Activated CD4-positive, alpha-beta T cell treated with anti-CD3 and anti-CD28 coated beads, Interleukin-2, amount 10 ng/mL, durations not matched to agents 7 days and 5 days (primary cell): ENCODE measurements at regions not wholly inside any gene's neighbourhood (a gene's known extent, or its start where the extent isn't known, plus 50 kb on each side); places are given as distances from the start of the nearest gene placed in this dataset.
"Not testable (repeated sequence)": the region's sequence is repeated elsewhere in the genome, so short reads cannot be mapped to it uniquely, and the experiment has no call there.

Experiments
- CTCF ChIA-PET: fragments of 350-600 bp; sonication (Branson Sonifier 250); formaldehyde crosslinking; loops from one replicate; lab custom pipeline; 2021; ENCODE audit warnings: antibody characterized with exemption; lab: Charles Lee
- POLR2A ChIA-PET: fragments of 350-600 bp; sonication (Branson Sonifier 250); formaldehyde crosslinking; loops from one replicate; lab custom pipeline; 2021; ENCODE audit warnings: antibody characterized with exemption; lab: Charles Lee
- DNase-seq: peaks from one replicate; pipeline ENCODE4 v3.0.0-alpha.2; 2020
- H3K27ac Mint-ChIP-seq: one replicate; pipeline ENCODE4 v1.8.0; 2021; ENCODE audit warnings: mild to moderate bottlenecking, moderate library complexity, mixed read lengths
- H3K27me3 Mint-ChIP-seq: one replicate; pipeline ENCODE4 v1.8.0; 2021; ENCODE audit warnings: mixed read lengths
- H3K36me3 Mint-ChIP-seq: one replicate; pipeline ENCODE4 v1.8.0; 2021; ENCODE audit warnings: low read depth, mixed read lengths
- H3K4me1 Mint-ChIP-seq: one replicate; pipeline ENCODE4 v1.8.0; 2021; ENCODE audit warnings: mixed read lengths
- H3K4me3 Mint-ChIP-seq: one replicate; pipeline ENCODE4 v1.8.0; 2021; ENCODE audit warnings: mild to moderate bottlenecking, moderate library complexity, mixed read lengths
- H3K9me3 Mint-ChIP-seq: one replicate; pipeline ENCODE4 v1.8.0; 2021; ENCODE audit warnings: mixed read lengths

- DNase-seq, result no peak
- H3K36me3 Mint-ChIP-seq, result no peaks in the 10 kb centered on the region
- H3K9me3 Mint-ChIP-seq, result no peaks in the 10 kb centered on the region
- ChIA-PET CTCF (no interaction called here), POLR2A (no interaction called here)
- H3K4me1 Mint-ChIP-seq, result no peaks in the 10 kb centered on the region
- no peak overlapping the region for H3K27ac Mint-ChIP-seq
- no peak overlapping the region for H3K4me3 Mint-ChIP-seq
- no peaks in the 10 kb centered on the region for H3K27me3 Mint-ChIP-seq
These were observed 381.4 kb upstream of the ONECUT1 start for GRCh38 chr15:53171571-53171970.

- H3K9me3 Mint-ChIP-seq, result no peaks in the 10 kb centered on the region
- H3K36me3 Mint-ChIP-seq, result no peaks in the 10 kb centered on the region
- DNase-seq, result no peak
- H3K27ac Mint-ChIP-seq, result no peak overlapping the region
- ChIA-PET CTCF (no interaction called here), POLR2A (no interaction called here)
- no peaks in the 10 kb centered on the region for H3K4me1 Mint-ChIP-seq
- no peaks in the 10 kb centered on the region for H3K27me3 Mint-ChIP-seq
- no peak overlapping the region for H3K4me3 Mint-ChIP-seq
These were observed 376.6 kb upstream of the ONECUT1 start for GRCh38 chr15:53166684-53167201.

DNA sequence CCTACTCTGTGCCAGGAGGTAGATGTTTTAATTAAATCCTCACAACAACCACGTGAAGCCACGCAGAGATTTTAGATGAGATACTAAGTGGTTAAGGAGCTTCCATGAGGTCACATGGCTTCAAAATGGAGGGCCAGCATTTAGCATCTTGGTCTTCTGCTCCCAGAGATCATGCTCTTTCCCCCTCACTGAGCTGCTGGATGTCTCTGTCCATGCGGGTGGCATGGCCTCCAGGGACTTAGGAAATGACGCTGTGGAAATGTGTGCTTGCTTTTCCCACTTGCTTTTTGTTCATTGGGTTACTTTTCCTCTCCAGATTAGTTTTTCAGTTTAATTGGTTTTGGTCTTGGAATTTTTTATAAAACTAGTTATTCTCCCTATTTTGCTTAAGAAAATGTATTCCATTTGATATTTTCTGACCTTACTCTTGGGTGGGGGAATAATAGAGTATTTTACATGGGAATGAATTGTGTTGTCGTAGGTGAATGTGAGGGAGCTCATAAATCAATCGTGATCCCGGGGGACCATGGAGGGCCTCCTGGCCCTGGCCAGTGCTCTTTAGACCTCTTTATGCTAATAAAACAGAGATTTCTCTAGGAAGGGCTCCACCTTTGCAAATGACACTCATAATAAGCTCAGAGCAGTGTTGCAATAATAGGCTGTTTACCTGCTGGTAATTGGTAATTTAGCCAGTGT is 376.0 kb upstream of the ONECUT1 start:
- Mint-ChIP-seq H3K27me3 (no peaks in the 10 kb centered on the region), H3K9me3 (no peaks in the 10 kb centered on the region), H3K27ac (no peak overlapping the region), H3K4me1 (no peaks in the 10 kb centered on the region), H3K4me3 (no peak overlapping the region), H3K36me3 (no peaks in the 10 kb centered on the region)
- no peak for DNase-seq
- ChIA-PET CTCF (no interaction called here), POLR2A (no interaction called here)

GRCh38 chr15:53160092-53160704 is 370.1 kb upstream of the ONECUT1 start:
- Mint-ChIP-seq H3K4me1 (no peaks in the 10 kb centered on the region), H3K9me3 (no peaks in the 10 kb centered on the region), H3K4me3 (no peak overlapping the region), H3K36me3 (no peaks in the 10 kb centered on the region), H3K27ac (no peak overlapping the region), H3K27me3 (no peaks in the 10 kb centered on the region)
- ChIA-PET POLR2A (no interaction called here), CTCF (no interaction called here)
- DNase-seq, result no peak

DNA sequence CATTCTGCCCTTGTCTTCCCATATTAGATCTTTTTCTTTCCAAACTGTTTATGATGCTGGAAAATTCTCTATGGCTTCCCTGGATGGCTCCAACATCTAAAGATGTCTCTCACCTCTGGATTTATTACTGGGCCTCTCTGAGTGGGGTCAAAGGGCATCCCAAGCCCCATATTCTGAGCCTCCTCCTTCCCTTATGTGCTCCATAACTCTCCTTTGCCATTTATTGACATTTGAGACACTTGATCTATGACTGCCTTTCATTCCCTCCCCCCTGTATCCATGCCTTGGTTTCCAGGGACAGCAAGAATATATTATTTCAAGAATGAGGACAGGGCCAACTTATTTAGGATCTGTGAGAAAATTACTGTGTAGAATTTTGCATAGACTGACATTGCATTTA is 369.3 kb upstream of the ONECUT1 start:
- POLR2A ChIA-PET, result no interaction called here

DNA sequence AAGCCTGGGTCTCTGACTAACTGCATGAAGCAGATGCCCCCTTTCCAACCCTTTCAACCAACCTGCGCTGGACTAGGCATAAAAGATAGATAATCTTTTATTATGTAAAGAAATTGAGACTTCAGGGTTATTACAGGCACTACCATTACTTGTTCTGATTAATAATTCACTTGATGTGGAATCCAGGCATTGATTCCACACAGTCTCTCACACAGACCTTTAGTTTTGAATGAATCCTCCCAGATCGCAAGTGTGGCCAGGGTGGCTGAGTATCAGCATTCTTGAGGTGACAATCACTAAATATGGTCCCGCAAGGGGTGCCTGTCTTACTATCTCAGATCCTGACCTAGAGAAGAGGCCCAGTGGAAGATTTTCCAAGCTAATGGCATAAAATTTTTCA is 368.9 kb upstream of the ONECUT1 start:
- H3K4me1 Mint-ChIP-seq, result no peaks in the 10 kb centered on the region
- H3K27me3 Mint-ChIP-seq, result no peaks in the 10 kb centered on the region
- ChIA-PET POLR2A (no interaction called here), CTCF (no interaction called here)
- no peaks in the 10 kb centered on the region for H3K36me3 Mint-ChIP-seq
- peaks cover 2% of the 10 kb centered on the region for H3K9me3 Mint-ChIP-seq
- no peak overlapping the region for H3K4me3 Mint-ChIP-seq
- no peak overlapping the region for H3K27ac Mint-ChIP-seq
- DNase-seq, result no peak

More for the DNA sequence above, 369.3 kb upstream of the ONECUT1 start:
- Mint-ChIP-seq H3K9me3 (peaks cover 2% of the 10 kb centered on the region), H3K36me3 (no peaks in the 10 kb centered on the region), H3K27ac (no peak overlapping the region), H3K27me3 (no peaks in the 10 kb centered on the region), H3K4me3 (no peak overlapping the region), H3K4me1 (no peaks in the 10 kb centered on the region)
- CTCF ChIA-PET, result no interaction called here
- no peak for DNase-seq

DNA sequence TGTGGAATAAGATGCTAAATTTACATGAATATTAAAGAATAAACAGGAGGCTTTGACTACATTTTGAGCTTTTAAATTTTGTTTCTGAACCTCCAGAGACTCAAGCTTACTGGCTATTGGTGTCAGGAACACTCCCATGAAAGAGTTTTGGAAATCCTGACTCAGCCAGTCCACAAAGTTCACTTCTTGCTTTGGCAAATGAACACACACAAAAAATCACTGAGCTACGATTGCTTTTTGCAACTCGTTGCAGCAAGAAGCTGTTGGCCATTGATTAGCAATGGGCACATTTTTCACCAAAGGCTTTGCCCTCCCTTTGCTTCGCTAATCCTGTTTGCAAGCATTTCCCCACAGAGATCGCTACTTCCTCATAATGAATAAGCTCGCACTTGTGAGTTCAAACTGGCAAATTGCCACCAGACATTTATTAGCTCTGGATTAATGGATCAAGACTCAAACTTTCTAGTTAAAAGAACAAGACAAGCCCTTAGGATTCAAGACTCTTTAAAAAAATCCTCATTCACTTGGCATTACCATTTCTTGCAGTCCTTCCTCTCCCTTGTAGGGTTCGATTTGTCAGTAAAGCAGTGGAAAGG is 343.2 kb upstream of the ONECUT1 start:
- H3K27me3 Mint-ChIP-seq, result no peaks in the 10 kb centered on the region
- H3K36me3 Mint-ChIP-seq, result no peaks in the 10 kb centered on the region
- H3K27ac Mint-ChIP-seq, result no peak overlapping the region
- POLR2A ChIA-PET, result no interaction called here
- H3K4me1 Mint-ChIP-seq, result no peaks in the 10 kb centered on the region
- no peaks in the 10 kb centered on the region for H3K9me3 Mint-ChIP-seq
- no peak for DNase-seq
- no peak overlapping the region for H3K4me3 Mint-ChIP-seq
- CTCF ChIA-PET, result no interaction called here

DNA sequence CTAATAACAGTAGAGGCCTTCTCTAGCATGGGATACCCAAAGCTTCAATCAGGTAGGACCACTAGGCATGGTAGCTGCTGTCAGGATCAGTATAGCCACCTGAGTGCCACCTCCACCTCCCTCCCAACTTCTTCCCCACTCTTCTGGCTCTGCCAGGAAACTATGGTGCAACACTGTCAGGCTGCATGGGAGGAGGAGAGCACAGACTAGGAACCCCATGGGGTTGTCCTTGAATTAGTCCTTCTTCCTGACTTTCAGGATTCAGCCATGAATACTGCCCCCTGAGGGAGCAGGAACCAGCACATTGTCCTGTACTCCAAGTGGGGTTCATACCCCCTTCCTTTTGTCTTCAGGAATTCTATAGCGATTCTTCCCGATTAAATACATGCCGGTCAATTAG is 340.8 kb upstream of the ONECUT1 start:
- no peaks in the 10 kb centered on the region for H3K4me1 Mint-ChIP-seq
- no peaks in the 10 kb centered on the region for H3K9me3 Mint-ChIP-seq
- H3K27me3 Mint-ChIP-seq, result no peaks in the 10 kb centered on the region
- no peaks in the 10 kb centered on the region for H3K36me3 Mint-ChIP-seq
- no peak overlapping the region for H3K4me3 Mint-ChIP-seq
- CTCF ChIA-PET, result no interaction called here
- no peak for DNase-seq
- H3K27ac Mint-ChIP-seq, result no peak overlapping the region
- POLR2A ChIA-PET, result no interaction called here

DNA sequence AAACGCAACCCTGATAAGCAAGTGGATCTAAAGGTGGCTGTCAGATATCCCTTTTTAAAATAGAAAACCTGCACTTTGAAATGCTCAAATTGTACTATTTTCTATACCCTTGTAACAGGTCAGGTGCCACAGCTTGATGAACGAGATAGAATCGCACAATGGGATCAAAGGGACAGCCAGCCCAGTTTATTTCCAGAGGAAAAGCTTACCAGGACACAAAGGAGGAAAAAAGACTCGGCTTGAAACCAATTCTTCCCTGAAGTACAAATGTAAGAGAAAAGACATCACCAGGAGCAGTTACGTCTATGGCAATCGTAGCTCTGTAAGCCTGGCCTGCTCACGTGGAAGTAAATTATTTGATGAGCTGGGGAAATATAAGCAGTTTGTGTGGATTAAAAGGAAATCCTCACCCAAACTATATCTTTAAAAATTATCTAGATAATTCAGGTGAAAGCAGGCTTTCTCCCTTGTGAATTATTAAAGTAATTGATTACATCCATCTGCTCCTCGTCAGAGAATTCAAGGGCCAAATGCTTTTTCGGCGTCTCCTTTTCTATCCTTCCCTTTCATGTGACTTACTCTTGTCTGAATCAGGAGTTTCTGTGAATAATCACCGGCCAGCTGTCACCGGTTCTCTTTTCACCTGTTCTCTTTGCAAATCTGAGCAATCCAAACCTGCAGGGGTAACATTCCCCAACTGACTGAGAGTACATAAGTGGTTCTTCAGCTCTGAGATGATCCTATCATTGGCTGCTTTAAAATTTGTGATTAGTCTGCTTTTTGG is 339.2 kb upstream of the ONECUT1 start:
- no peak for DNase-seq
- no peaks in the 10 kb centered on the region for H3K9me3 Mint-ChIP-seq
- H3K4me3 Mint-ChIP-seq, result no peak overlapping the region
- H3K27ac Mint-ChIP-seq, result no peak overlapping the region
- H3K36me3 Mint-ChIP-seq, result no peaks in the 10 kb centered on the region
- CTCF ChIA-PET, result interaction anchor here (1.2 kb wide), 1 partner anchor 18 kb away, joined by 3 read pairs; no protein-coding TSS in a partner anchor
- POLR2A ChIA-PET, result no interaction called here
- H3K27me3 Mint-ChIP-seq, result no peaks in the 10 kb centered on the region
- H3K4me1 Mint-ChIP-seq, result no peaks in the 10 kb centered on the region

DNA sequence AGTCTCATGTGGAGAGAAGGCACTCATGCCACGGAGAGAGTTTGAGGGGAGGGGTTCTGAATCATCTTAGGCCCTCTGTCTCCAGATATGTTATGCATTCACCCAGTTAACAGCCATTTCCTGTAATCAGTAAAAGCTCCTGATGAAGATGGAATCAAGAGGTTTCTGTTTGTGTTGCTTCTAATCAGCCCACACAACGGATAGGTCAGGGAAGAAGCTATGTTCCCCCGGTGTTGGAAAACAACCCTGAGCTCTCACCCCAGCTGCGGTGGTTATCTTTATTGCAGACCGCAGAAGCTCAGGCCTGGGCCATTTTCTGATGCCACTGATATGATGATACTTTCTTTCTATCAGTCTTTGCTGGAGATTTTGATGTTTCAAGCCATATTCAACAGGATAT is 338.5 kb upstream of the ONECUT1 start:
- no peaks in the 10 kb centered on the region for H3K36me3 Mint-ChIP-seq
- ChIA-PET CTCF (interaction anchor here (1.2 kb wide), 1 partner anchor 18 kb away, joined by 3 read pairs; no protein-coding TSS in a partner anchor), POLR2A (no interaction called here)
- H3K27ac Mint-ChIP-seq, result no peak overlapping the region
- no peaks in the 10 kb centered on the region for H3K4me1 Mint-ChIP-seq
- no peak for DNase-seq
- H3K9me3 Mint-ChIP-seq, result no peaks in the 10 kb centered on the region
- H3K4me3 Mint-ChIP-seq, result no peak overlapping the region
- H3K27me3 Mint-ChIP-seq, result no peaks in the 10 kb centered on the region

DNA sequence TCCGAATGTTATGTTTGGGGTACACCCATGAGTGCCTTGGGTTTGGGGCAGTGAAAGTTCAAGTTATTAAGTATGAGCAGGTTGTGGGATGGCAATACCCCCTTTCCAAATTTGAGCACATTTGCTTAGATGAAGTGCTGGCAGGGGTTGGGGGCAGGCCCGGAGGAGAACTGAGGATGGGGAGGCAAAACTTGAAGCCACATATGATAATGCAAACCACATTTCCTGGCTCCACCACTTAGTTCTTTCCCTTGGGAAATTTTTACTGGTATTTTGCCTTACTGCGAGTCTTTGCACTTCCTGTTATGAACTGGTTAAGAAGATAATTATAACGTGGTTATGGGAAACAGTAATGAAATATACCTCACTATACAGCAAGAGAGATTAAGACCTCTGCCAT is 336.0 kb upstream of the ONECUT1 start:
- Mint-ChIP-seq H3K27me3 (no peaks in the 10 kb centered on the region), H3K36me3 (no peaks in the 10 kb centered on the region), H3K4me1 (no peaks in the 10 kb centered on the region), H3K4me3 (no peak overlapping the region), H3K9me3 (no peaks in the 10 kb centered on the region), H3K27ac (no peak overlapping the region)
- POLR2A ChIA-PET, result no interaction called here
- CTCF ChIA-PET, result no interaction called here
- DNase-seq, result no peak

DNA sequence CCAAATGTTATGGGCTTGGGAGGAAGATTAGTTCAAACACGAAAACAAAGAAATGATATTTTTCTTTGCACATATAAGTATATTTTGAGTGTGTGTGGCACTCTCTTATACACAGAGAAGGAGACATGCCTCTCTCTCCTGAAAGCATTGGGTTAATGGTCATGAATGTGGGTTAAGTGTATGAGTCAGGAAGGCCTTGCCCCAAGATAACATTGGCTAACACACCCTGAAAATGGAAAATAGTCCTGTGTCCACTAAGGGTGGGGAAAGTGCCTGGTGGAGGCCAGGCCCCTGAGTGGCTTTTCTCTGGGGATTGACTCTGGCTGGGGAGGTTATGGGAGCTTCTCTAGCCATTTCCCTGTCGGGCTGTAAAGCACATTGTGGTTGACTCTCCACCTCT is 332.7 kb upstream of the ONECUT1 start:
- no peaks in the 10 kb centered on the region for H3K4me1 Mint-ChIP-seq
- H3K27ac Mint-ChIP-seq, result no peak overlapping the region
- ChIA-PET POLR2A (no interaction called here), CTCF (no interaction called here)
- H3K36me3 Mint-ChIP-seq, result no peaks in the 10 kb centered on the region
- no peaks in the 10 kb centered on the region for H3K9me3 Mint-ChIP-seq
- no peak overlapping the region for H3K4me3 Mint-ChIP-seq
- no peaks in the 10 kb centered on the region for H3K27me3 Mint-ChIP-seq
- no peak for DNase-seq

DNA sequence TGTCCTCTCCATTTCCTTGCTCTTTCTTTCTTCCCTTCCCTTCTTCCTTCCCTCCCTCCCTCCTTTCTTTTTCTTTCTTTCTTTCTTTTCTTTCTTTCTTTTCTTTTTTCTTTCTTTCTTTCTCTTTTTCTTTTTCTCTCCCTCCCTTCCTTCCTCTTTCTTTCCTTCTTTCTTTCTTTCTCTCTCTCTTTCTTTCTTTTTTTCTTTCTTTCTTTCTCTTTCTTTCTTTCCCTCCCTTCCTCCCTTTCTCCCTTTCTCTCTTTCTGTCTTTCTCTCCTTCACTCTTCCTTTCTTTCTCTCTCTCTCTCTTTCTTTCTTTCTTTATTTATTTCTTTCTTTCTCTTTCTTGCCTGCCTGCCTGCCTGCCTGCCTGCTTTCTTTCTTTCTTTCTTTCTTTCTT is 326.8 kb upstream of the ONECUT1 start:
- POLR2A ChIA-PET, H3K4me1 Mint-ChIP-seq, H3K27me3 Mint-ChIP-seq, H3K27ac Mint-ChIP-seq, H3K36me3 Mint-ChIP-seq, CTCF ChIA-PET, H3K4me3 Mint-ChIP-seq, H3K9me3 Mint-ChIP-seq, DNase-seq: not testable (repeated sequence)
